HuH-7.5 (cell line): ENCODE measurements at regions not wholly inside any gene's neighbourhood (a gene's known extent, or its start where the extent isn't known, plus 50 kb on each side); places are given as distances from the start of the nearest gene placed in this dataset.
"Not testable (repeated sequence)": the region's sequence is repeated elsewhere in the genome, so short reads cannot be mapped to it uniquely, and the experiment has no call there.

Source experiments
- DNase-seq: peaks from one replicate; pipeline ENCODE4 v3.0.0; 2011; ENCODE audit warnings: low spot score

GRCh38 chr14:105903971-105904370 lies 377.6 kb downstream of the TMEM121 start:
- no peak for DNase-seq

DNA sequence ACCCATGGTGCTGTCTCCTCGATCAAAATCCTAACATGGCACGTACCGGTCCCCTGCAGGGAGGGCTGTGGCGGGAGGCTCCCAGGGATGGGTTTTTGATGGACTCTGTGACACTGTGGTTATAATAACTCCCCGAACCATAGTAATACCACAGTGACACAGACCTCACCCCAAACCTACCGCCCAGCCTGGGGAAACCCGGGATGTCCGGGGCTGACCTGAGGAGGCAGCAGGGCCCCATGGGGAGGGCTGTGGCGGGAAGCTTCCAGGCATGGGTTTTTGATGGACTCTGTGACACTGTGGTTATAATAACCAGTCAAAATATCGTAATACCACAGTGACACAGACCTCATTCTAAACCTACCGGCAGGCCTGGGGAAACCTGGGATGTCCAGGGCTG lies 378.0 kb downstream of the TMEM121 start:
- DNase-seq, result no peak

GRCh38 chr14:105905456-105905855 lies 379.1 kb downstream of the TMEM121 start:
- no peak for DNase-seq

- DNase-seq, result no peak
Measured at GRCh38 chr14:105907276-105907675, 380.9 kb downstream of the TMEM121 start.

DNA sequence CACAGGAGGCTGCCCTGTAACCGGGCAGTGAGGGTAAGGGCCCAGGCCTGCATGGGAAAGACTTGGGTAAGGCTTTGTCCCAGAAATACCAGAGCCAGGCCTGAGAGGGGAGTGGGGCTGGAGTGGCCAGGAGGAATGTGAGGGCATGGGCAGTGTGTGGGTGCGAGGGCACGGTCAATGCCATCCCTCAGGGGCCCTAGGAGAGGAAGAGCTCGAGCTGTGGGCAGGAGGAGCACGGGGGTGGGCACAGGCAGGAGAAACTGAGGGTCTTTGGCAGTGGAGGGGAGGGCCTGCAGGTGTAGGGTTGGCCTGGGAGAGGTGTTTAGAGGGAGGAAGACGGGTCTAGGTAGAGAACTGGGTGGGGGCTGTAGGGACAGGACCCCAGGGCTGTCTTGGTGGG lies 381.6 kb downstream of the TMEM121 start:
- DNase-seq, result no peak

DNA sequence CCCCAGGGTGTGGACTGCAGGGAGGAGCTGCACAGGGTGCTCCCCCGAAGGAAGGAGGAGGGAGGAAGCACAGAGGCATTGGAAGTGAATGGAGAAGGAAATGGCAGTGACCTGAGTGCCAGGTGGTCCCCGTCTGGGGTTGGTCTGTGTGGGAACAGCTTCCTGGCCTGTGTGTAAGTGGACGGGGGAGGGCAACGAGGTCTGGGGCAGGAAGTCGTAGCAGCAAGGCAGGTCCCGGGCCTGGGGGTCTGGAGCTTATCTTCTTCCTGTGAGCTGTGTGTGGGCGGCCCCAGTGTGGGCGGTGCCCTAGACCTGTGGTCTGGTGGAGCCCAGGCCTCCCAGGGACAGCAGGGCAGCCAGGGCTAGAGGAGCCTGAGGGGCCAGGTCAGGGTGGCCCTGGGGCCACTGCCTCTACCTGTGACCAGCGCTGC lies 382.1 kb downstream of the TMEM121 start:
- no peak for DNase-seq

DNA sequence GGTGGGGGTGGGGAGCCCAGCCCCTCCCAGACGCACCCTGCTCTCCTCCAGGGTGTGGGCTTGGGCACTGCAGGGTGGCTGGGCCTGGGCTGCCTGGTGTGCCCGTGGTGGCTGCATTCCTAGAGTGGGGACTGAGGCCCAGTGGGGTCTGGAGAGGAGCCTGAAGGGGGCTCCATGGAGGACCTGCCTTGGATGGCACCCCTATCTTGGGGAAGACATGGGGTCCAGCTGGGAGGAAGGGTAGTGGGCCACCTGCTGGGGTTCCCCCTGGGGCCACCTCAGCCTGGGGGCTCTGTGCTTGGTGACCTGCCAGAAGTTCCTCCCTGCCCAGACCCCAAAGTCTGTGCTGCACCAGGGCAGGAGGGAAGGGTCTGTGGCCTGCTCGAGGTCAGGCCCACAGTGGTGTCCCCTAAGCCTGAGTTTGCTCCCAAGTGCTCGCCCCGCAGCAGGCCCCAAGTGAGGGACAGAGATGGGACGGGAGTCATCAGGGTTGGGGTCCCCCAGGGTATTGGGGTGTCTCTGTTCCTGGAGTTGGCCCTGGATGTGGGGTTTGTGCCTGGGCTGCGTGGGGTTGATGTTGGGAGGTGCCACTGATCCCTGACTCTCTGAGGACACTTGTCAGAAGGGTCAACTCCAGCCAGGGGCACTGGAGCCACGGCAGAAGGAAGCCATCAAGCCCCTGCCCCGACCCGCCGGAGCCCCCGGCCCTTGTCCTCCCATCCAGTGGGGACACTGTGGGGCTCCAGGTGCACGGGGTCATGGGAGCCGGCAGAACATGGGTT lies 382.9 kb downstream of the TMEM121 start:
- DNase-seq, result no peak

GRCh38 chr14:105909828-105910120 lies 383.4 kb downstream of the TMEM121 start:
- not testable (repeated sequence) for DNase-seq

DNA sequence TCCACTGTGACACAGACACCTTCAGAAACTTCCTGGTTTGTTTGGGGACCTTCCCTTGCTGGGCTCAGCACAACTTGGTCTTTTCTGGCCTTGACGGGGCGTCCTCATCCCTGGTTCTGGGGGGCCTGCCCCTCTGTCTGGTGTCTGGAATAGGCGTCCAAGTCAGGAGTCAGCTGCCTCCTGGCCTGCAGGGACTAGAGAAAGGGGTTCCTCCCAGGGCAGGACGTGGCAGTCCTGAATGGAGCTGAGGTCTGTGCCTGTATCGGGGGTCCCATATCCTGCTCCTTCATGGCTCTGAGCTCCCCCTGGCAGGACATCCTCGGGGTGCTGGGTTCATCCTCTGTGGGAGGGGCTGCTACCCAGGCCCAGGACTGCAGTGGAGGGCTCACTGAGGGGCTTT lies 384.0 kb downstream of the TMEM121 start:
- DNase-seq, result no peak

DNA sequence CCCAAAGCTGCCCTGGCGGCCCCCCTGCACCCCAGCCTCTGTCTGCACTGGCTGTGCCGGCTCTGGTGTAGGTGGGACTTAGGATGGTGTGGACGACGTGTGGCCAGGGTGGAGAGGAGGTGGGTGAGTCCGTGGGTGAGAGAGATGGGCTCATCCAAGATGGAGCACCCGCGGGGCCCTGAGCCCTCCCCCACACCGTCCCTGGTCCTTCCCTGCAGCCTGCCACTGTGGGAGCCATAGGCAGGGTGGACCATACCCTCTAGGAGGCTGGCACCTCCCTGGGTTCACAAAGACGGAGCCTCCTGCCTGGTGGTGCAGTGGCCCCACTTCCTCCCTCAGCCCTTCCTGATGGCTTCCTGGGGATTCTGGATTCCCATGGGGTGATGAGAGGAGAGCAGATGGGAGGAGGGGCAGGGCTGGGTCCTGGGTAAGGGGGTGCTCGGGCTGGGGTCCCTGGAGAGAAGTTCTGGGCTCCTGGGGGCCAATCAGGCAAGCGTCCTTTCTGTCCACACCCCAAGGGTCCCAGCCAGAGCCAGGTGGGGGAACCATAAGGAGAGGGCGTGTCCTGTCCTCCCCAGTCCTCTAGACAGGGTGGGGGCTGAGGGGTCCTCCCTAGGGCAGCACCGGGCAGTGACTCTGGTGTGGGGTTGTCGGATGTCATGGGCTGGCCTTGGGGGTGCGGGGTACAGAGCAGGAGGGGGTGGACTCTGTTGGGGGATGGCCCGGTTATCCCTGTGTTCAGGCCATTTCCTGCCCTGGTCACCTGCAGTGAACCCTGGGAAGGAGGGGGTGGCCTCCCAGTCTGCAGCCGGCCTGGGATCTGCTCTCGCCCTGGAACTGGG lies 384.8 kb downstream of the TMEM121 start:
- DNase-seq, result no peak

GRCh38 chr14:105911848-105912292 lies 385.5 kb downstream of the TMEM121 start:
- DNase-seq, result not testable (repeated sequence)

DNA sequence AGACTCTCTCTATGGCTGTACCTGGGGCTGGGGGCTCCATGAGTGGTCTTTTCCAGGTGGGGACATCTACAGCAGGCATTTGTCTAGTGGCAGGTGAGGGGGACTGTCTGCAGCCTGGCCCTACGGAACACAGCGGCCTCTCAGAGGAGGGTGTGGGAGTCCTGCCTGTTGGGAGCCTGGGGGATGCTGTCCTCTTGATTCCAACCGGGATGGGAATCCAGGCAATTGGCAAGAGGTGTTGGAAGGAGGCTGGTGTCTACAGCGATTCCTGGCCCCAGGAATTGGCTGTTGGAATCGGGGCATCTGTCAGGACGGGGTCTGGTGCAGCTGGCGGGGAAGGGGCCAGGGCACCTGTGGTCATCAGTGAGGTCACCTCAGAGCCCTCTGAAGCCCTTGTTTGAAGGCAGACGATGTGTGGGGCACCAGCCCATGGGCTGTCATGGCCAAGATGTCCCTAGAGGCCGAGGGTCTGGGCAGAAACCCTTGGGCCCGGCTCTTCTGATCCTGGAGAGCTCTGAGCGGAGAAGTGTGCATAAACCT lies 386.3 kb downstream of the TMEM121 start:
- DNase-seq, result no peak

DNA sequence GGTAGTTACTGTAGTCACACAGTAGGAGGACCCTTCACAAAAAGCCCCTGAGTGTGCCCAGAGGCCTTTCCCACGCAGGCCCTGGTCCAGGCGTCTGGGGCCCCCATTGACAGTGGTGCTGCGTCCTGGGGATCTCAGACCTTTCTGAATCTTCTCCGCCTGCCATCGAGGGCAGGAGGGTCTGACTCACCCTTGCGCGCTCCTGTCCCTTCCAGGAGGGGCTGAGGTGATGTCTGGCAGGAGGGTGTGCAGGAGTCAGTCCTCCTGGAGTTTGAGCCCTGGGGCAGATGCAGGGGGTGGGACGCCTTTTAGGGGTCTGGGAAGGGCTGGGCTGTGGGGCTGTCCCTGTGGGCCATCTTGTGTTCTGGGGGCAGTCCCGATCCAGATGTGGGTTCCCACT lies 386.8 kb downstream of the TMEM121 start:
- DNase-seq, result no peak

DNA sequence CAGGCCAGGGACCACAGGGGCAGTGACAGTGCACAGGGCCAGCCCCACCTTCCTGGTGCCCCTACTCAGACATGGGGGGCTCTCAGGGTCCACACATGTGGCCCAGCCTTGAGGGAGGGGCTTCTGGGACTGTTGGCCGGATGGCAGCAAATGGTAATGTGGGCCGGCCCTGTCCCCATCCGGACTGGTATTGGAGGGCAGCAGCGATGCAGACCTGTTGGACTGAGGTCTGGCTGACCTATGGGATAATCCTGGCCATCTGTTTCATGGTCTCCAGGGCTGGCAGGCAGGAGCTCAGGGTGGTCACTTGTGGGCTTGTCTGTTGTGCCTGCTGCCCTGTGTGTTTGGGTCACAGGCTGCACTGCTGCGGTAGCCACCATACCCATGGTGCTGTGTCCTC lies 387.5 kb downstream of the TMEM121 start:
- no peak for DNase-seq

GRCh38 chr14:105914281-105914680 lies 387.9 kb downstream of the TMEM121 start:
- DNase-seq, result not testable (repeated sequence)

DNA sequence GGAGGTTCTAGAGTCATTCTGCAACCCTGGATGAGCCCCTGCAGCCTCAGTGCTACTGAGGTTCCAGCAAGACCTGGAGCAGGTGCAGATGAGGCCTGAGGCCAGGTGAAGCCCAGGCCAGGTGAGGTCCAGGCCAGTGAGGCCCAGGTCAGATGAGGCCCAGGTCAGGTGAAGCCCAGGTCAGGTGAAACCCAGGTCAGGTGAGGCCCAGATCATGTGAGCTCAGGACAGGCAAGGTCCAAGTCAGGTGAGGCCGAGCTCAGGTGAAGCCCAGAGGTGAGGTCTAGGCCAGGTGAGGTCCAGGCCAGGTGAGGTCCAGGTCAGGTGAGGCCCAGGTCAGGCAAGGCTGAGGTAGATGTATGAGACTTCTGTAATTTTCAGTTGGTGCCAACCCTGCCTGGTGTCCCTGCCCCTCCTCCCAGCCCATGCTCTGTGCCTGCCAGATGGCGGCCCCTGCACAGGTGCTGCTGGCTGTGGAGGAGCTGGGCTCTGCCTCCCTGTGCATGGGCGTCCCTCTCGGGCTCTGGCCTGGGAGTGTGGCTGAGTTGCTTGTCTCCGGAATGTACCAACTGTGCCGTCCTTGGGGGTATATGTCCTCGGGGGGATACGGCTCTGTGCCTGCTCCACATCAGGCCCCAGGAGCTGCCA lies 388.5 kb downstream of the TMEM121 start:
- DNase-seq, result no peak

GRCh38 chr14:105915546-105915945 lies 389.2 kb downstream of the TMEM121 start:
- DNase-seq, result not testable (repeated sequence)

DNA sequence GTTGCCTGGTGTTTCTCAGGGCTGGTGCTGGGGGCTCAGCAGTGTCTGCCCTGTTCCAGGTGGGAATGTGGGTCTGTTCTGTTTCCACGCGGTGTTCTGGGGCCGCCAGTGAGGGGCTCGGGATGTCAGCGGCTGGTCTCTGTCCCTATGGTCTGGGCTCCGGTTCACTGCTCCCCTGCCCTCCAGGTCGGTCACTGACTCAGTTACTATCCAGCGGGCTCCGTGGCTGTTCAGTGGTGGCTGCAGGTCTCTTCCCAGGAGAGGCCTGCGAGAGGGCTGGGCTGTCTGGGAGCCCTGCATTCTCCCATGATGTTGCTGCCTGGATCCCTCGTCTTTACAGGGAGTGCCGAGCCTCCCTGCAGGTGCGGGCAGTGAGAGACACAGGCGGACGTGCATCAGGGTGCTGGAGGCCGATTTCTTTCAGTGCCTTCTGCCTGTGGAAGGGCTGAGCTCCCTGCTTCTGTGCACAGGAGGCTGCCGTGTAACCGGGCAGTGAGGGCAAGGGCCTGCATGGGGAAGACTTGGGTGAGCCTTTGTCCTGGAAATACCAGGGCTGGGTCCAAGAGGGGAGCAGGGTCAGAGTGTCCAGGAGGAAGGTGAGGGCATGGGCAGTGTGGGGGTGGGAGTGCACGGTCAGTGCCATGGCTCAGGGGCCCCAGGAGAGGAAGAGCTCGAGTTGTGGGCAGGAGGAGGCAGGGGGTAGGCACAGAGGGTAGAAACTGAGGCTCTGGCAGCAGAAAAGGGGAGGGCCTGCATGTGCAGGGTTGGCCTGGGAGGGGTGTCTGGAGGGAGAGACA lies 391.0 kb downstream of the TMEM121 start:
- DNase-seq, result not testable (repeated sequence)

GRCh38 chr14:105917933-105918436 lies 391.6 kb downstream of the TMEM121 start:
- no peak for DNase-seq

DNA sequence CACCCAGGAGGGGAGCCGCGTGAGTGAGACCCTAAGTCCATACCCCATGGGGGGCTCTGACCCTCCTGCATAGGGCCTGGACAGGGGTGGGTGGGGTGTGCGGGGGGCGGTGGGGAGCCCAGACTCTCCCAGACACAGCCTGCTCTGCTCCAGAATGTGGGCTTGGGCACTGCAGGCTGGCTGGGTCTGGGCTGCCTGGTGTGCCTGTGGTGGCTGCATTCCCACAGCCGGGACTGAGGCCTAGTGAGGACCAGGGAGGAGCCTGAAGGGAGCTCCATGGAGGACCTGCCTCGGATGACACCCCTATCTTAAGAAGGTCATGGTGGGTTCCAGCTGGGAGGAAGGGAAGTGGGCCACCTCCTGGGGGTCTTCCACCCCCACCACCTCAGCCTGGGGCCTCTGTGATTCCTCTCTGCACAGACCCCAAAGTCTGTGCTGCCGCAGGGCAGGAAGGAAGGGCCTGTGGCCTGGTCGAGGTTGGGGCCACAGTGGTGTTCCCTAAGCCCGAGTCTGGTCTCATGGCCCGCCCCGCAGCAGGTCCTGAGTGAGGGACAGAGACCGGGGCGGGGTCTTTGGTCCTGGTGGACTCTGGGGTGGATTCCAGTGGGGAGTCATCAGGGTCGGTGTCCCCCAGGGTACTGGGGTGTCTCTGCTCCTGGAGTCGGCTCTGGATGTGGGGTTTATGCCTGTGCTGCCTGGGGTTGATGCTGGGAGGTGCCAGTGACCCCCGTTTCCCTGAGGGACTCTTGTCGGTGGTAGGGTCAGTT lies 392.3 kb downstream of the TMEM121 start:
- DNase-seq, result no peak
